Cardiac fibroblast (primary cell): ENCODE measurements at regions not wholly inside any gene's neighbourhood (a gene's known extent, or its start where the extent isn't known, plus 50 kb on each side); places are given as distances from the start of the nearest gene placed in this dataset.

Experiments
- DNase-seq, 2 donors: peaks; one replicate each; pipeline versions ENCODE4 v3.0.0 to v3.0.0-alpha.2; 2010; ENCODE audit warnings: low read depth in 2 of 2
- H3K4me3 ChIP-seq, 2 donors: replicated peaks in 1 of 2; 1 replicate in 1 of 2; 2 replicates in 1 of 2; pipeline ENCODE4 v1.5.1; 2011; ENCODE audit warnings: low read depth in 2 of 2, low read length in 2 of 2, mild to moderate bottlenecking in 2 of 2, moderate library complexity in 1 of 2
- TF ChIP-seq, protein P1 (sequence below): IDR thresholded peaks from one replicate; pipeline ENCODE4 v1.5.1; 2011; ENCODE audit warnings: low read depth, mild to moderate bottlenecking, low read length, inconsistent platforms

DNA sequence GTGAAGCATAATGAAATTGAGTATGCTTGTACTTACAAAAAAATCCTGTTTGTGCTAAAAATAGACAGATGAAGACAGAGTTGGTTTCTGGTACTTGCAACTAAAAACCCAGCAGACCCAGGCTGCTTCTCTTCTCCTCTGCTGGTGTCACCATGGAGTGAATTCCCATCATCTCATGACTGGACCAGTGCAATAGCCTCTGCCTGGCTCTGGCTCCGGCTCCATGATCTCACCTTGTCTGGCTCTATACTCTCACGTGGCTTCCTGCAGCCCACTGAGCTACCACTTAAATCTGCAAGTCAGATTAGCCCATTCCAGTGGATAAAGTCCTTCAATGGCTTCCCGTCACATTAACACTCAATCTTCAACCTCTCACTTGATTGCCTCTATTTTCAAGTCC, 129.2 kb upstream of the CADPS start:
- no peak for DNase-seq
- TF ChIP-seq, protein P1, sequence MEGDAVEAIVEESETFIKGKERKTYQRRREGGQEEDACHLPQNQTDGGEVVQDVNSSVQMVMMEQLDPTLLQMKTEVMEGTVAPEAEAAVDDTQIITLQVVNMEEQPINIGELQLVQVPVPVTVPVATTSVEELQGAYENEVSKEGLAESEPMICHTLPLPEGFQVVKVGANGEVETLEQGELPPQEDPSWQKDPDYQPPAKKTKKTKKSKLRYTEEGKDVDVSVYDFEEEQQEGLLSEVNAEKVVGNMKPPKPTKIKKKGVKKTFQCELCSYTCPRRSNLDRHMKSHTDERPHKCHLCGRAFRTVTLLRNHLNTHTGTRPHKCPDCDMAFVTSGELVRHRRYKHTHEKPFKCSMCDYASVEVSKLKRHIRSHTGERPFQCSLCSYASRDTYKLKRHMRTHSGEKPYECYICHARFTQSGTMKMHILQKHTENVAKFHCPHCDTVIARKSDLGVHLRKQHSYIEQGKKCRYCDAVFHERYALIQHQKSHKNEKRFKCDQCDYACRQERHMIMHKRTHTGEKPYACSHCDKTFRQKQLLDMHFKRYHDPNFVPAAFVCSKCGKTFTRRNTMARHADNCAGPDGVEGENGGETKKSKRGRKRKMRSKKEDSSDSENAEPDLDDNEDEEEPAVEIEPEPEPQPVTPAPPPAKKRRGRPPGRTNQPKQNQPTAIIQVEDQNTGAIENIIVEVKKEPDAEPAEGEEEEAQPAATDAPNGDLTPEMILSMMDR, result no peak
- H3K4me3 ChIP-seq, result no peak overlapping the region

DNA sequence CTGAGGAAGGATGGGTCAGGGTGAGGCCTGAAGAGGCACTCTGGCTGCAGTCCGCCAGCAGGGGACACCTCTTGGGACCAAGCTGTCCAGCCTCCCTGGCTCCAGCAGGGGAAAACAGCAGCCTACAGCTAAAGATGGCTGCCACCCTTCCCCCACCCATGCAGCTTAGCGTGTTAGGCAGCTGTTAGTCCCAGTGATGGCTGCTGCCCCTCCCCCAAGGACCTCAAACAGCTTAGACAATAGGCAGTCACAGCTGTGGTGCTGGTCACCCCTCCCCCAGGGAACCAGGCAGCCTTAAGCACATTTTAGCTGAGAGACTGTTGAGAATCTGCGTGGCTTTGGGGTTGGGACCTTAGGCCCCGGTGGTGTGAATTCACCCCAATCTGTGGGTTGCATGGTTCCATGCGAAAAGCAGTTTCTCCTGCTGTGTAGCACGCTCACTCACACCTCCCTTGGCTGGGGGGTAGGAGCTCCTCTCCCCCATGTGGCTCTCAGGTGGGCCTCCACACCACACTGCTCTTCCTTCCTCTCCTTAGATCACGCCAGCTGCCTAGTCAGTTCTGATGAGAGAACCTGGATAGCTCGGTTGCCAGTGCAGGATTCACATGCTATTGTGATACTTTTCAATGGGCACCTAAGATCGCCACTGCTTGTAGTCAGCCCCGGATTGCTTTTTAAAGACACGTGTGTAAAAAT, 140.5 kb upstream of the CADPS start:
- no peak for DNase-seq
- no peak overlapping the region for H3K4me3 ChIP-seq
- TF ChIP-seq, protein P1, result no peak

DNA sequence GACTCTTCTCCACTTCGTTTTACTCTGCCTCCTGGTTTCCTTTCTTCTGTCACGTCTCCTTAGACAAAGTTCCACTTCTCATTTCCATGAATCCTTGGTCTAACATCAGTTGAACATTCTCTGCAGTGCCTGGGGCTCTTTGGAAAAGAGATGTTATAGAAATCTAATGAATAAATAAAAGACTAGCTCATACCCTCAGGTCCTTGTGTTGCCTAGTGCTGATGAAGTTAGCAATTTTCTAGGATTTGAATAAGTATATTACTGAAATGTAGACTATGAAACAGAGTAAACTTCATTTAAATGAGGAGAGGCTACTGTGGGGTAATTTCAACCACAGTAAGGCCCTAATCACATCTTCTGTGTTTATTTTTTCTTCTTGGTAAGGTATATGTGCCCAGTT, 146.9 kb upstream of the CADPS start:
- no peak overlapping the region for H3K4me3 ChIP-seq
- TF ChIP-seq, protein P1, result no peak
- DNase-seq, result no peak

DNA sequence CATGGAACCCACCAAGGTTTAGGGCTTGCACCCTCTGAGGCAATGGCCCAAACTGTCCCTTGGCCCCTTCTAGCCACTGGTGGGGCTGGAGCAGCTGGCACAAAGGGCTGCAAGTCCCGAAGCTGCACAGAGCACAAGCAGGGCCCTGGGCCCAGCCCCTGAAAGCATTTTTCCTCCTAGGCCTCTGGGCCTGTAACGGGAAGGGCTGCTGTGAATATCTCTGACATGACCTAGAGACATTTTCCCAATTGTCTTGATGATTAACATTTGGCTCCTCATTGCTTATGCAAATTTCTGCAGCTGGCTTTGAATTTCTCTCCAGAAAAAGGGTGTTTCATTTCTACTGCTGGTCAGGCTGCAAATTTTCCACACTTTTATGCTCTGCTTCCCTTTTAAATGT, 151.5 kb upstream of the CADPS start:
- H3K4me3 ChIP-seq, result no peak overlapping the region
- TF ChIP-seq, protein P1, result no peak
- no peak for DNase-seq

DNA sequence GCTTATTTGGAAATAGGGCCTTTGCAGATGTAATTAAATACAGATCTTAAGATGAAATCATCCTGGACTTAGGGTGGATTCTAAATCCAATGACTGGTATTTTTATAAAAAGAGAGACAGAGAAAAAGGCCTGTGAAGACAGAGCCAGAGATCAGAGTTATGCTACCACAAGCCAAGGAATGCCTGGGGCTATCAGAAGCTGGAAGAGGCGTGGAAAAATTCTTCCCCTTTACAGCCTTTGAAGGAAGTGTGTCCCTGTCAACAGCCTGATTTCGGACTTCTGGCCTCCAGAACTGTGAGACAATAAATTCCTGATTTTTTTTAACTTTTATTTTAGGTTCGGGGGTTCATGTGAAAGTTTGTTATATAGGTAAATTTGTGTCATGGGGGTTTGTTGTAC, 154.1 kb upstream of the CADPS start:
- H3K4me3 ChIP-seq, result no peak overlapping the region
- no peak for DNase-seq
- TF ChIP-seq, protein P1, result no peak

DNA sequence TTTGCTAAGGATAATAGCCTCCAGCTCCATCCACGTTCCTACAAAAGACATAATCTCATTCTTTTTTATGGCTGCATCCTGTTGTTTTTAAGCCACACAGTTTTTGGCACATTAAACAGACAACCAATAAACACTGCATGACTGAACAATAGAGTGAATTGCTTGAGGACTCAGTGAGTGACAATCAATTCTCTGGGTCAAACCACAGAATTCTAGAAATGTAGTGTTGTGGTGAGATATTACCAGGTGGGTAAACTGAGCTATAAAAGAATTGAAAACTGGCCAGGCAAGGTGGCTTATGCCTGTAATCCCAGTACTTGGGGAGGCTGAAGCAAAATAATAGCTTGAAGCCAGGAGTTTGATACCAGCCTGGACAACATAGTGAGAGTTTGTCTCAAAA, 154.7 kb upstream of the CADPS start:
- TF ChIP-seq, protein P1, result no peak
- no peak for DNase-seq
- no peak overlapping the region for H3K4me3 ChIP-seq

DNA sequence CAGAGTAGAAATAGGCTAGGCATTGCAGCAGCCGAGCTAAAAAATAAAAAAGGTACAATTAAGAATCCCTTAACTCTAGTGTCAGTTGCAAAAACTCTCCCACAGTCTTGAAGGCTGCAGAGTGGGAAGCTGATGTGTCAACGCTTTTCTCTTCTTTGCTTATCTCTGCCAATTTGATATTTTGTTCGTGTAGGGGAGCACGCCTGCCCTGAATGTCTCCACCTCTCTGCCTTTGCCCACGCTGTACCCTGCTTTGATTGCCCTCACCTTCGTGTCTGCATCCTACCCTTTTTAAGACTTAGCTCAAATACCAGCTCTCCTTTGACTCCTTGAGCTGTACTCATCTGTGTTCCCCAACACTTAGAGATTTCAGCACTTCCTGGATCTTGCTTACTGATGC, 155.4 kb upstream of the CADPS start:
- DNase-seq, result no peak
- no peak overlapping the region for H3K4me3 ChIP-seq
- TF ChIP-seq, protein P1, result no peak
